K562 (cell line): ENCODE measurements at regions not wholly inside any gene's neighbourhood (a gene's known extent, or its start where the extent isn't known, plus 50 kb on each side); places are given as distances from the start of the nearest gene placed in this dataset.

Experiments
- ATAC-seq: fragments of 200-7000 bp; cut with Tn5 transposase; 3 replicates; pipeline ENCODE4 v1.9.1; 2020; ENCODE audit warnings: moderate library complexity
- BruUV-seq: library from RNA; stranded (reverse); fragments of 400-500 nt; replicated peaks from 2 replicates; lab custom pipeline; 2021; lab: Mats Ljungman, UMichigan
- CTCF ChIA-PET: fragments of 300-600 bp; formaldehyde crosslinking; extraction: SDS; loops from one replicate; lab custom pipeline; 2021; ENCODE audit warnings: low intra/inter-chr PET ratio; lab: Yijun Ruan, JAX
- POLR2A ChIA-PET: fragments of 300-600, 350-650 bp; sonication (Branson Sonifier 250); formaldehyde crosslinking; extraction: SDS; loops from one replicate; lab custom pipeline; 2021; ENCODE audit warnings: antibody characterized with exemption, inconsistent platforms; lab: Yijun Ruan, JAX
- DNase-seq, 4 experiments: peaks; one replicate each; pipeline versions ENCODE4 v3.0.0 to v3.0.0-alpha.2; 2011 to 2018; ENCODE audit warnings: low spot score in 3 of 4, mixed read lengths in 3 of 4; ENCODE audit errors: extremely low read depth in 1 of 4
- FAIRE-seq: peaks from 2 replicates; lab custom pipeline; 2011; peaks lifted over from hg19 to GRCh38; lab: Jason Lieb, UNC
- H2AFZ ChIP-seq: 2 replicates; pipeline ENCODE4 v1.6.0; 2011; ENCODE audit warnings: low read depth, low read length, control low read depth, inconsistent platforms
- H3K27ac ChIP-seq: fragments of 200-600 bp; 3 replicates; pipeline ENCODE4 v1.8.0; 2011; ENCODE audit warnings: low read depth, mild to moderate bottlenecking, control low read depth, inconsistent platforms, low read length, moderate library complexity, mixed read lengths; ENCODE audit errors: extremely low read depth
- H3K27me3 ChIP-seq, 2 experiments: fragments of 300-600 bp in 1 of 2; 2 replicates in 1 of 2; 3 replicates in 1 of 2; pipeline versions ENCODE4 v1.6.0 to v1.8.0; 2011; ENCODE audit warnings: inconsistent platforms in 2 of 2, low read length in 2 of 2, mild to moderate bottlenecking in 1 of 2, mixed read lengths in 1 of 2, moderate library complexity in 1 of 2; ENCODE audit not compliant: control insufficient read depth in 2 of 2, insufficient read depth in 2 of 2
- H3K36me3 ChIP-seq: fragments of 300-600 bp; 3 replicates; pipeline ENCODE4 v1.8.0; 2011; ENCODE audit warnings: mild to moderate bottlenecking, low read length, inconsistent platforms; ENCODE audit not compliant: control insufficient read depth, insufficient read depth
- H3K4me1 ChIP-seq, 2 experiments: fragments of 200-600 bp in 1 of 2; replicated peaks in 1 of 2; 2 replicates in 1 of 2; 3 replicates in 1 of 2; pipeline versions ENCODE4 v1.5.1 to v1.8.0; 2011; ENCODE audit warnings: inconsistent platforms in 2 of 2, low read length in 2 of 2, mild to moderate bottlenecking in 1 of 2, mixed read lengths in 1 of 2, moderate library complexity in 1 of 2; ENCODE audit not compliant: control insufficient read depth in 2 of 2, insufficient read depth in 2 of 2
- H3K4me2 ChIP-seq: 2 replicates; pipeline ENCODE4 v1.6.1; 2011; ENCODE audit warnings: low read length, control low read depth, inconsistent platforms, mixed read lengths; ENCODE audit not compliant: insufficient read depth
- H3K4me3 ChIP-seq: fragments of 200-600 bp; sonication (generic), shearing (Covaris generic); 2 replicates; pipeline ENCODE4 v1.5.1; 2016; ENCODE audit warnings: control low read depth, inconsistent platforms
- H3K79me2 ChIP-seq: fragments of 200-600 bp; 3 replicates; pipeline ENCODE4 v1.8.0; 2011; ENCODE audit warnings: low read length, inconsistent platforms; ENCODE audit not compliant: control insufficient read depth, insufficient read depth
- H3K9ac ChIP-seq, 2 experiments: 2 replicates each; pipeline versions ENCODE4 v1.6.0 to v1.6.1; 2011; ENCODE audit warnings: low read depth in 2 of 2, low read length in 2 of 2, control low read depth in 1 of 2, inconsistent platforms in 1 of 2, mild to moderate bottlenecking in 1 of 2, mixed read lengths in 1 of 2; ENCODE audit not compliant: insufficient read depth in 1 of 2
- H3K9me1 ChIP-seq: one replicate; pipeline ENCODE4 v1.6.0; 2011; ENCODE audit warnings: inconsistent platforms, mild to moderate bottlenecking, low read length, moderate library complexity; ENCODE audit not compliant: control insufficient read depth, insufficient read depth
- H3K9me3 ChIP-seq: replicated peaks from 2 replicates; pipeline ENCODE4 v1.5.1; 2011; ENCODE audit warnings: low read depth, low read length, inconsistent platforms; ENCODE audit not compliant: control insufficient read depth, insufficient read depth
- H4K20me1 ChIP-seq: replicated peaks from 2 replicates; pipeline ENCODE4 v1.6.1; 2011; ENCODE audit warnings: low read length, inconsistent platforms, mixed read lengths; ENCODE audit not compliant: control insufficient read depth, insufficient read depth
- BRCA1 ChIP-seq, 2 experiments: fragments of 450-650 bp in 1 of 2; sonication (generic) in 1 of 2; formaldehyde crosslinking in 1 of 2; IDR thresholded peaks; 2 replicates each; pipeline versions ENCODE4 v1.5.0 to v1.6.1; 2017 to 2020; ENCODE audit warnings: mild to moderate bottlenecking in 1 of 2, missing genetic modification reagents in 1 of 2
- MYNN ChIP-seq, 2 experiments: sonication (generic); formaldehyde crosslinking in 1 of 2; IDR thresholded peaks; 2 replicates each; pipeline versions ENCODE4 v1.5.0 to v1.6.1; 2016 to 2020; ENCODE audit warnings: antibody characterized with exemption in 1 of 2, missing genetic modification reagents in 1 of 2
- NR2C2 ChIP-seq, 2 experiments: fragments of 200-800 bp in 1 of 2; sonication (Bioruptor generic) in 1 of 2; sonication (generic) in 1 of 2; formaldehyde crosslinking in 1 of 2; IDR thresholded peaks; 2 replicates each; pipeline versions ENCODE4 v1.6.1 to v1.8.0; 2016 to 2022; ENCODE audit warnings: mild to moderate bottlenecking in 1 of 2, missing compliant biosample characterization in 1 of 2, missing genetic modification characterization in 1 of 2, missing genetic modification reagents in 1 of 2
- SAFB2 ChIP-seq: fragments of 200-400 bp; formaldehyde crosslinking; IDR thresholded peaks from 2 replicates; pipeline ENCODE4 v1.6.1; 2018; ENCODE audit warnings: borderline replicate concordance, low read length, low read depth, moderate library complexity; ENCODE audit not compliant: severe bottlenecking
- TARDBP ChIP-seq: fragments of 450-650 bp; IDR thresholded peaks from 2 replicates; pipeline ENCODE4 v1.6.1; 2016
- ZNF347 ChIP-seq: fragments of 450-650 bp; formaldehyde crosslinking; IDR thresholded peaks from 2 replicates; pipeline ENCODE4 v1.4.0; 2020; ENCODE audit warnings: low read depth, mild to moderate bottlenecking, moderate library complexity
- ZSCAN32 ChIP-seq: fragments of 450-650 bp; formaldehyde crosslinking; IDR thresholded peaks from 2 replicates; pipeline ENCODE4 v1.4.0; 2020; ENCODE audit warnings: mild to moderate bottlenecking, moderate library complexity
- in situ Hi-C: fragments of 300-500 bp; cut with MboI; formaldehyde crosslinking; loops from 4 replicates; pipeline ENCODE4 v1.15.0; 2018; ENCODE audit warnings: inconsistent platforms, mixed read lengths
- intact Hi-C: fragments of 100-400 bp; cut with micrococcal nuclease; formaldehyde crosslinking; loops from 2 replicates; pipeline ENCODE4 v1.14.2; 2022
- TF ChIP-seq, protein P1 (sequence below): fragments of 250-450 bp; sonication (Bioruptor Pico); IDR thresholded peaks from 2 replicates; pipeline ENCODE4 v1.4.0; 2020; ENCODE audit warnings: mild to moderate bottlenecking, moderate library complexity, borderline replicate concordance

DNA sequence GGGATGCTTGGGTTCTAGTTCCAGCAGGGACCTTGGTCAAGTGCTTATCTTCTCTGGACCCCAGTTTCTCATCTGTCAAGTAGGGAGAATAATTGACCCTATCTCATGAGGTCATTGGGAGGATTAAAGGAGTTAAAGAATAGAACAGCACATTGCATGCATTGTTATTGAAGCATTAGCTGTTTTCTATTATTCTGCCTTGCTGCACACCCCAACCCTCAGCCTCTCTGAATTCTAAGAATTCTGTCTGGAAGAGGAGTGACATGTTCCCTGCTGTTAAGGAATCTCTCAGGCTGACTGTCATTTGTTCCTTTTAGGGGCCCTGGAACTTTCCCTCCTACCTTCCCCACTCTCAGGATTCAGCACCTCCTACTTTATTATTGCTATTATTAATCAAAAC, 73.9 kb downstream of the NENF start:
- TF ChIP-seq MYNN (IDR thresholded peaks at IDR 0.05), result no peak
- no peak for TF ChIP-seq MYNN (CRISPR knock-in tag; IDR thresholded peaks at IDR 0.05)
- no peak for TF ChIP-seq TARDBP
- no peak for TF ChIP-seq ZNF347
- TF ChIP-seq BRCA1 (IDR thresholded peaks at IDR 0.05), result no peak
- no peak for TF ChIP-seq BRCA1 (CRISPR knock-in tag; IDR thresholded peaks at IDR 0.05)
- TF ChIP-seq NR2C2 (CRISPR knock-in tag; IDR thresholded peaks at IDR 0.05), result no peak
- TF ChIP-seq NR2C2 (tag; IDR thresholded peaks at IDR 0.05), result no peak
- TF ChIP-seq ZSCAN32 (CRISPR knock-in tag), result no peak
- TF ChIP-seq SAFB2, result no peak
- TF ChIP-seq, protein P1, sequence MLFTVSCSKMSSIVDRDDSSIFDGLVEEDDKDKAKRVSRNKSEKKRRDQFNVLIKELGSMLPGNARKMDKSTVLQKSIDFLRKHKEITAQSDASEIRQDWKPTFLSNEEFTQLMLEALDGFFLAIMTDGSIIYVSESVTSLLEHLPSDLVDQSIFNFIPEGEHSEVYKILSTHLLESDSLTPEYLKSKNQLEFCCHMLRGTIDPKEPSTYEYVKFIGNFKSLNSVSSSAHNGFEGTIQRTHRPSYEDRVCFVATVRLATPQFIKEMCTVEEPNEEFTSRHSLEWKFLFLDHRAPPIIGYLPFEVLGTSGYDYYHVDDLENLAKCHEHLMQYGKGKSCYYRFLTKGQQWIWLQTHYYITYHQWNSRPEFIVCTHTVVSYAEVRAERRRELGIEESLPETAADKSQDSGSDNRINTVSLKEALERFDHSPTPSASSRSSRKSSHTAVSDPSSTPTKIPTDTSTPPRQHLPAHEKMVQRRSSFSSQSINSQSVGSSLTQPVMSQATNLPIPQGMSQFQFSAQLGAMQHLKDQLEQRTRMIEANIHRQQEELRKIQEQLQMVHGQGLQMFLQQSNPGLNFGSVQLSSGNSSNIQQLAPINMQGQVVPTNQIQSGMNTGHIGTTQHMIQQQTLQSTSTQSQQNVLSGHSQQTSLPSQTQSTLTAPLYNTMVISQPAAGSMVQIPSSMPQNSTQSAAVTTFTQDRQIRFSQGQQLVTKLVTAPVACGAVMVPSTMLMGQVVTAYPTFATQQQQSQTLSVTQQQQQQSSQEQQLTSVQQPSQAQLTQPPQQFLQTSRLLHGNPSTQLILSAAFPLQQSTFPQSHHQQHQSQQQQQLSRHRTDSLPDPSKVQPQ (CRISPR knock-in tag), result no peak
- FAIRE-seq (no peak), ATAC-seq (no peak)

More for the DNA sequence above, 73.9 kb downstream of the NENF start:
- intact Hi-C loops (no loop called here), in situ Hi-C loops (no loop called here)
- no peaks in the 10 kb centered on the region for H3K4me1 ChIP-seq
- H3K9me1 ChIP-seq, result no peaks in the 10 kb centered on the region
- H3K9me3 ChIP-seq, result no peaks in the 10 kb centered on the region
- no peak for DNase-seq
- H3K27ac ChIP-seq, result no peak overlapping the region
- no peaks in the 10 kb centered on the region for H4K20me1 ChIP-seq
- ChIA-PET CTCF (no interaction called here), POLR2A (interaction anchor here (0.6 kb wide), 1 partner anchor 882 kb away, joined by 3 read pairs; no protein-coding TSS in a partner anchor)
- H3K9ac ChIP-seq, result no peak overlapping the region
- no peak overlapping the region for H3K4me2 ChIP-seq
- H3K79me2 ChIP-seq, result no peaks in the 10 kb centered on the region
- H2AFZ ChIP-seq, result no peak overlapping the region
- peaks cover 7 to 25% of the 10 kb centered on the region in 2 experiments for H3K27me3 ChIP-seq
- H3K4me3 ChIP-seq, result no peak overlapping the region
- no TSS peak for BruUV-seq
- H3K36me3 ChIP-seq, result no peaks in the 10 kb centered on the region
